ENCODE measurements at regions not wholly inside any gene's neighbourhood (a gene's known extent, or its start where the extent isn't known, plus 50 kb on each side); places are given as distances from the start of the nearest gene placed in this dataset.

- no peak overlapping the region for H3K4me3 Mint-ChIP-seq
- TF ChIP-seq, protein P1, sequence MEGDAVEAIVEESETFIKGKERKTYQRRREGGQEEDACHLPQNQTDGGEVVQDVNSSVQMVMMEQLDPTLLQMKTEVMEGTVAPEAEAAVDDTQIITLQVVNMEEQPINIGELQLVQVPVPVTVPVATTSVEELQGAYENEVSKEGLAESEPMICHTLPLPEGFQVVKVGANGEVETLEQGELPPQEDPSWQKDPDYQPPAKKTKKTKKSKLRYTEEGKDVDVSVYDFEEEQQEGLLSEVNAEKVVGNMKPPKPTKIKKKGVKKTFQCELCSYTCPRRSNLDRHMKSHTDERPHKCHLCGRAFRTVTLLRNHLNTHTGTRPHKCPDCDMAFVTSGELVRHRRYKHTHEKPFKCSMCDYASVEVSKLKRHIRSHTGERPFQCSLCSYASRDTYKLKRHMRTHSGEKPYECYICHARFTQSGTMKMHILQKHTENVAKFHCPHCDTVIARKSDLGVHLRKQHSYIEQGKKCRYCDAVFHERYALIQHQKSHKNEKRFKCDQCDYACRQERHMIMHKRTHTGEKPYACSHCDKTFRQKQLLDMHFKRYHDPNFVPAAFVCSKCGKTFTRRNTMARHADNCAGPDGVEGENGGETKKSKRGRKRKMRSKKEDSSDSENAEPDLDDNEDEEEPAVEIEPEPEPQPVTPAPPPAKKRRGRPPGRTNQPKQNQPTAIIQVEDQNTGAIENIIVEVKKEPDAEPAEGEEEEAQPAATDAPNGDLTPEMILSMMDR (conservative IDR thresholded peaks at IDR 0.05; ENCODE audit: low read depth in 2 of 2): no peak
- TF ChIP-seq REST (IDR thresholded peaks at IDR 0.05; ENCODE audit: unreplicated experiment): no peak
- no peak for TF ChIP-seq POLR2AphosphoS5 (IDR thresholded peaks at IDR 0.05; ENCODE audit: low read depth)
- no peak for TF ChIP-seq ZNF114 (CRISPR knock-in tag; IDR thresholded peaks at IDR 0.05)
- no peak for TF ChIP-seq ETS1 (IDR thresholded peaks at IDR 0.05)
- TF ChIP-seq NANOG (IDR thresholded peaks at IDR 0.05; ENCODE audit: borderline replicate concordance): no peak
- TF ChIP-seq ZNF331 (CRISPR knock-in tag; IDR thresholded peaks at IDR 0.05; ENCODE audit: low read depth): no peak
- TF ChIP-seq JUNB (IDR thresholded peaks at IDR 0.05; ENCODE audit: unreplicated experiment): no peak
- TF ChIP-seq STAT1 (IDR thresholded peaks at IDR 0.05; ENCODE audit: unreplicated experiment): no peak
- no peak for TF ChIP-seq EZH2 (IDR thresholded peaks at IDR 0.05; ENCODE audit: low read depth, unreplicated experiment)
- TF ChIP-seq CREB1 (CRISPR knock-in tag; IDR thresholded peaks at IDR 0.05; ENCODE audit: low read depth): no peak
- no peak for TF ChIP-seq EZH2phosphoT487 (IDR thresholded peaks at IDR 0.05; ENCODE audit: unreplicated experiment)
- TF ChIP-seq ZNF462 (CRISPR knock-in tag; IDR thresholded peaks at IDR 0.05): no peak
- H3K27me3 Mint-ChIP-seq (ENCODE audit: insufficient read depth, low read depth, poor library complexity): peaks cover 7% of the 10 kb centered on the region
- Histone ChIP-seq H3F3A (replicated peaks; ENCODE audit: low read depth) (no peaks in the 10 kb centered on the region), H2AFZ (no peak overlapping the region), H4K20me1 (replicated peaks; ENCODE audit: insufficient read depth) (no peaks in the 10 kb centered on the region), H3K9me2 (ENCODE audit: insufficient read depth) (peaks cover 18% of the 10 kb centered on the region), H3K27ac (ENCODE audit: low read depth) (no peak overlapping the region), H3K36me3 (ENCODE audit: insufficient read depth) (no peaks in the 10 kb centered on the region), H3K4me2 (no peak overlapping the region), H3K4me1 (ENCODE audit: insufficient read depth) (no peaks in the 10 kb centered on the region), H3K79me2 (replicated peaks; ENCODE audit: insufficient read depth) (no peaks in the 10 kb centered on the region), H3K4me3 (no peak overlapping the region), H3K27me3 (ENCODE audit: insufficient read depth) (no peaks in the 10 kb centered on the region)
- no peaks in the 10 kb centered on the region for H3K4me1 Mint-ChIP-seq
- H3K9me3 Mint-ChIP-seq: 0 out of 3 replicates have a peak, but pooled peaks cover 3% of the 10 kb centered on the region
- no peak overlapping the region for H3K27ac Mint-ChIP-seq
- no peaks in the 10 kb centered on the region for H3K36me3 Mint-ChIP-seq (ENCODE audit: low read depth)
- DNase-seq (ENCODE audit: low spot score) (no peak), ATAC-seq (no peak)
These were observed 188.9 kb upstream of the SERP2 start for GRCh38 chr13:44184740-44185139.
